ENCODE measurements at regions not wholly inside any gene's neighbourhood (a gene's known extent, or its start where the extent isn't known, plus 50 kb on each side); places are given as distances from the start of the nearest gene placed in this dataset.

DNA sequence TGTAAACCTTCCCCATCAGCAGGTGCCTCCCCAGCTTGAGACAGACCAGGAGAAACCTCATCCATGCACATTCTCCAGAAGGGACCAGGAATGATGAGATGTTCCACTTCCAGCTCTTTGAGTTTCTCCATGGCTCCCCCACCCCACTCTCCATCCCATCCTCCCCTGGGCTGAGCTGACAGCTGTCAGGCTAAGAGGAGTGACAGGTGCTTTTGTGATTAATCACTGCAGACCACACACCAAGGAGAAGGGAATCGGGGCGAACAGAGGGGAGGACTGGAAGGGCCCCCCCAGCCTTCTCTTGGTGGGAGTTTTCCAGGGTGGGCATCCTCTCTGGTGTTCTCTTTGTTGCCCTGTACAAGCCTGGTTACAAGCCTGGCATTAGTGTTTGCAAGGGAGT lies 56.1 kb upstream of the ZFAND3 start:
- no peak for DNase-seq (ENCODE audit: low read depth, low spot score)
- intact Hi-C loops (cut with micrococcal nuclease; ENCODE audit: unreplicated experiment) (no loop called here), in situ Hi-C loops (cut with HindIII; ENCODE audit: low pct_unique_long_range_greater_than_20kb, low sequenced_read_pairs) (no loop called here)
- H3K4me3 ChIP-seq (ENCODE audit: low read depth in 2 of 2, low read length in 2 of 2): no peak overlapping the region
- TF ChIP-seq, protein P1, sequence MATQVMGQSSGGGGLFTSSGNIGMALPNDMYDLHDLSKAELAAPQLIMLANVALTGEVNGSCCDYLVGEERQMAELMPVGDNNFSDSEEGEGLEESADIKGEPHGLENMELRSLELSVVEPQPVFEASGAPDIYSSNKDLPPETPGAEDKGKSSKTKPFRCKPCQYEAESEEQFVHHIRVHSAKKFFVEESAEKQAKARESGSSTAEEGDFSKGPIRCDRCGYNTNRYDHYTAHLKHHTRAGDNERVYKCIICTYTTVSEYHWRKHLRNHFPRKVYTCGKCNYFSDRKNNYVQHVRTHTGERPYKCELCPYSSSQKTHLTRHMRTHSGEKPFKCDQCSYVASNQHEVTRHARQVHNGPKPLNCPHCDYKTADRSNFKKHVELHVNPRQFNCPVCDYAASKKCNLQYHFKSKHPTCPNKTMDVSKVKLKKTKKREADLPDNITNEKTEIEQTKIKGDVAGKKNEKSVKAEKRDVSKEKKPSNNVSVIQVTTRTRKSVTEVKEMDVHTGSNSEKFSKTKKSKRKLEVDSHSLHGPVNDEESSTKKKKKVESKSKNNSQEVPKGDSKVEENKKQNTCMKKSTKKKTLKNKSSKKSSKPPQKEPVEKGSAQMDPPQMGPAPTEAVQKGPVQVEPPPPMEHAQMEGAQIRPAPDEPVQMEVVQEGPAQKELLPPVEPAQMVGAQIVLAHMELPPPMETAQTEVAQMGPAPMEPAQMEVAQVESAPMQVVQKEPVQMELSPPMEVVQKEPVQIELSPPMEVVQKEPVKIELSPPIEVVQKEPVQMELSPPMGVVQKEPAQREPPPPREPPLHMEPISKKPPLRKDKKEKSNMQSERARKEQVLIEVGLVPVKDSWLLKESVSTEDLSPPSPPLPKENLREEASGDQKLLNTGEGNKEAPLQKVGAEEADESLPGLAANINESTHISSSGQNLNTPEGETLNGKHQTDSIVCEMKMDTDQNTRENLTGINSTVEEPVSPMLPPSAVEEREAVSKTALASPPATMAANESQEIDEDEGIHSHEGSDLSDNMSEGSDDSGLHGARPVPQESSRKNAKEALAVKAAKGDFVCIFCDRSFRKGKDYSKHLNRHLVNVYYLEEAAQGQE (IDR thresholded peaks at IDR 0.05; ENCODE audit: insufficient read depth in 1 of 2, low read depth in 2 of 2, low read length in 1 of 2): no peak
- TF ChIP-seq POLR2AphosphoS5 (IDR thresholded peaks at IDR 0.05; ENCODE audit: low read depth, low read length) (no peak), SIN3A (IDR thresholded peaks at IDR 0.05; ENCODE audit: borderline replicate concordance, insufficient read depth, low read depth, low read length) (no peak), TCF7L2 (IDR thresholded peaks at IDR 0.05; ENCODE audit: low read depth, low read length) (no peak)
- TF ChIP-seq, protein P2, sequence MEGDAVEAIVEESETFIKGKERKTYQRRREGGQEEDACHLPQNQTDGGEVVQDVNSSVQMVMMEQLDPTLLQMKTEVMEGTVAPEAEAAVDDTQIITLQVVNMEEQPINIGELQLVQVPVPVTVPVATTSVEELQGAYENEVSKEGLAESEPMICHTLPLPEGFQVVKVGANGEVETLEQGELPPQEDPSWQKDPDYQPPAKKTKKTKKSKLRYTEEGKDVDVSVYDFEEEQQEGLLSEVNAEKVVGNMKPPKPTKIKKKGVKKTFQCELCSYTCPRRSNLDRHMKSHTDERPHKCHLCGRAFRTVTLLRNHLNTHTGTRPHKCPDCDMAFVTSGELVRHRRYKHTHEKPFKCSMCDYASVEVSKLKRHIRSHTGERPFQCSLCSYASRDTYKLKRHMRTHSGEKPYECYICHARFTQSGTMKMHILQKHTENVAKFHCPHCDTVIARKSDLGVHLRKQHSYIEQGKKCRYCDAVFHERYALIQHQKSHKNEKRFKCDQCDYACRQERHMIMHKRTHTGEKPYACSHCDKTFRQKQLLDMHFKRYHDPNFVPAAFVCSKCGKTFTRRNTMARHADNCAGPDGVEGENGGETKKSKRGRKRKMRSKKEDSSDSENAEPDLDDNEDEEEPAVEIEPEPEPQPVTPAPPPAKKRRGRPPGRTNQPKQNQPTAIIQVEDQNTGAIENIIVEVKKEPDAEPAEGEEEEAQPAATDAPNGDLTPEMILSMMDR (IDR thresholded peaks at IDR 0.05): no peak
- no peak overlapping the region for H3K27ac ChIP-seq (ENCODE audit: low read length)
- no peaks in the 10 kb centered on the region for H3K36me3 ChIP-seq (ENCODE audit: control insufficient read depth, insufficient read depth, low read length)
- ATAC-seq: no peak
- H3K9me3 ChIP-seq (ENCODE audit: control insufficient read depth, insufficient read depth, low read depth, low read length): no peaks in the 10 kb centered on the region
- H3K4me1 ChIP-seq (ENCODE audit: control insufficient read depth, insufficient read depth, low read length): no peaks in the 10 kb centered on the region
- BruUV-seq (replicated peaks): no TSS peak
- no peaks in the 10 kb centered on the region for H3K27me3 ChIP-seq (ENCODE audit: control insufficient read depth, insufficient read depth, low read length)
- CTCF ChIA-PET: no interaction called here
- POLR2A ChIA-PET: interaction anchor here (0.5 kb wide), 1 partner anchor 106 kb away, joined by 10 read pairs; no protein-coding TSS in a partner anchor

DNA sequence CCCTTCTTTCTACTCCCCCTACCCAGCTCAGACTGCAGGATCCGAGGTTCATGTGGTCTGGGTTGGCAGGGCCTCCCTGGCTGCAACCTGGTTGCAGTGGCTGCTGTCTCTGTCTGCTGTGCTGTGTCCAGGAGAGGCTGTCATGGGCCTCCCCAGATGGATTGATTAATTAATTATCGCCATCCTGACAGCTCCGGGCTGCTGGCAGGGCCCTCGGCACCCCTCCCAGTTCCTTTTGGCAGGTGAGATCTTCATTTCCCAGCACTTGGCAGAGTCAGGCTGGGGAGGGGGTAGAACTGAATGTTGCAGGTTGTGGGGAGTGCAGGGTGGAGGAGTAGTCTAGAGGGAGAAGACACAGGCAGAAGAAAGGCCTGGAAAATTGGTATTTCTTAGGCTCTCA lies 56.7 kb upstream of the ZFAND3 start:
- DNase-seq (ENCODE audit: low read depth, low spot score): no peak
- no peak for ATAC-seq
- ChIA-PET POLR2A (interaction anchor here (0.5 kb wide), 1 partner anchor 107 kb away, joined by 10 read pairs; no protein-coding TSS in a partner anchor), CTCF (no interaction called here)
- intact Hi-C loops (cut with micrococcal nuclease; ENCODE audit: unreplicated experiment): no loop called here
- in situ Hi-C loops (cut with HindIII; ENCODE audit: low pct_unique_long_range_greater_than_20kb, low sequenced_read_pairs): no loop called here
- TF ChIP-seq, protein P2 (IDR thresholded peaks at IDR 0.05): no peak
- TF ChIP-seq, protein P1 (IDR thresholded peaks at IDR 0.05; ENCODE audit: insufficient read depth in 1 of 2, low read depth in 2 of 2, low read length in 1 of 2): no peak
- no peak for TF ChIP-seq POLR2AphosphoS5 (IDR thresholded peaks at IDR 0.05; ENCODE audit: low read depth, low read length)
- no peak for TF ChIP-seq TCF7L2 (IDR thresholded peaks at IDR 0.05; ENCODE audit: low read depth, low read length)
- TF ChIP-seq SIN3A (IDR thresholded peaks at IDR 0.05; ENCODE audit: borderline replicate concordance, insufficient read depth, low read depth, low read length): no peak
- BruUV-seq (replicated peaks): no TSS peak
- Histone ChIP-seq H3K27ac (ENCODE audit: low read length) (no peak overlapping the region), H3K4me3 (ENCODE audit: low read depth in 2 of 2, low read length in 2 of 2) (no peak overlapping the region), H3K9me3 (ENCODE audit: control insufficient read depth, insufficient read depth, low read depth, low read length) (no peaks in the 10 kb centered on the region), H3K27me3 (ENCODE audit: control insufficient read depth, insufficient read depth, low read length) (no peaks in the 10 kb centered on the region), H3K4me1 (ENCODE audit: control insufficient read depth, insufficient read depth, low read length) (no peaks in the 10 kb centered on the region), H3K36me3 (ENCODE audit: control insufficient read depth, insufficient read depth, low read length) (no peaks in the 10 kb centered on the region)
